ENCODE measurements at regions not wholly inside any gene's neighbourhood (a gene's known extent, or its start where the extent isn't known, plus 50 kb on each side); places are given as distances from the start of the nearest gene placed in this dataset.
A peak's percentile ranks its signal among the peaks of the same experiment; 100 is the strongest.
"Not testable (repeated sequence)": the region's sequence is repeated elsewhere in the genome, so short reads cannot be mapped to it uniquely, and the experiment has no call there.

- ATAC-seq; DNase-seq; H3K9me3 ChIP-seq; intact Hi-C loops (cut with DNase I); H3K27ac ChIP-seq; H3K4me3 ChIP-seq; H3K36me3 ChIP-seq; H3K27me3 ChIP-seq; H3K4me1 ChIP-seq: not testable (repeated sequence)
- peak in 6 of 9 donors; percentile 43 to 63 (median 47) for TF ChIP-seq CTCF (IDR thresholded peaks at IDR 0.05)
- WGBS, 2 donors = 41 to 49% methylated on average over 5 of the region's 5 CpGs
Observed at GRCh38 chr3:75258825-75259683, 405.1 kb upstream of the FRG2C start.

- peaks cover 0 to 15% (median 6%) of the 10 kb centered on the region in 7 donors for H3K27me3 ChIP-seq
- H3K4me1 ChIP-seq; H3K9me3 ChIP-seq; H3K36me3 ChIP-seq; H3K4me3 ChIP-seq; intact Hi-C loops (cut with DNase I); ATAC-seq; DNase-seq; H3K27ac ChIP-seq: not testable (repeated sequence)
- WGBS, 2 donors = 78 to 89% methylated on average over 2 of the region's 2 CpGs
Observed at GRCh38 chr3:75260975-75261374, 403.2 kb upstream of the FRG2C start.

GRCh38 chr3:75262661-75263060 lies 401.5 kb upstream of the FRG2C start:
- intact Hi-C loops (cut with DNase I) = no loop called here
- 73 to 87% methylated on average over 1 of the region's 1 CpG for WGBS, 2 donors
- no peak for TF ChIP-seq CTCF (IDR thresholded peaks at IDR 0.05)
- Histone ChIP-seq H3K4me1 (no peaks in the 10 kb centered on the region), H3K27me3 (peaks cover 0 to 11% (median 0%) of the 10 kb centered on the region in 7 donors), H3K4me3 (no peak overlapping the region), H3K9me3 (no peaks in the 10 kb centered on the region), H3K36me3 (no peaks in the 10 kb centered on the region), H3K27ac (no peak overlapping the region)
- ATAC-seq (no peak), DNase-seq (no peak)

GRCh38 chr3:75265897-75266296 lies 398.2 kb upstream of the FRG2C start:
- no peaks in the 10 kb centered on the region for H3K4me1 ChIP-seq
- H3K9me3 ChIP-seq = no peaks in the 10 kb centered on the region
- no peak overlapping the region for H3K4me3 ChIP-seq
- intact Hi-C loops (cut with DNase I) = no loop called here
- TF ChIP-seq CTCF (IDR thresholded peaks at IDR 0.05) = no peak
- no peaks in the 10 kb centered on the region for H3K36me3 ChIP-seq
- DNase-seq = no peak
- WGBS, 2 donors = 73 to 80% methylated on average over 3 of the region's 3 CpGs
- H3K27ac ChIP-seq = no peak overlapping the region
- no peak for ATAC-seq
- peaks cover 0 to 11% (median 0%) of the 10 kb centered on the region in 7 donors for H3K27me3 ChIP-seq

GRCh38 chr3:75268576-75268975 lies 395.6 kb upstream of the FRG2C start:
- H3K9me3 ChIP-seq; H3K27ac ChIP-seq; ATAC-seq; DNase-seq; intact Hi-C loops (cut with DNase I); H3K4me3 ChIP-seq; H3K4me1 ChIP-seq; H3K36me3 ChIP-seq: not testable (repeated sequence)
- H3K27me3 ChIP-seq = peaks cover 0 to 11% (median 0%) of the 10 kb centered on the region in 7 donors
- WGBS, 2 donors = 83 to 85% methylated on average over 2 of the region's 2 CpGs

- H3K9me3 ChIP-seq; H3K4me1 ChIP-seq; DNase-seq; H3K4me3 ChIP-seq; H3K36me3 ChIP-seq; H3K27me3 ChIP-seq; intact Hi-C loops (cut with DNase I); ATAC-seq; H3K27ac ChIP-seq: not testable (repeated sequence)
- WGBS, 2 donors = 63 to 71% methylated on average over 4 of the region's 4 CpGs
Observed at GRCh38 chr3:75272237-75272636, 391.9 kb upstream of the FRG2C start.

Data from heart right ventricle (tissue), 16 donors.